GM12878 (cell line): ENCODE measurements at regions not wholly inside any gene's neighbourhood (a gene's known extent, or its start where the extent isn't known, plus 50 kb on each side); places are given as distances from the start of the nearest gene placed in this dataset.

Experiments
- ATAC-seq: fragments of 200-7000 bp; cut with Tn5 transposase; 3 replicates; pipeline ENCODE4 v1.9.1; 2020; ENCODE audit warnings: mild to moderate bottlenecking, moderate library complexity
- BruUV-seq: library from RNA; stranded (reverse); fragments of 400-500 nt; replicated peaks from 2 replicates; lab custom pipeline; 2021; lab: Mats Ljungman, UMichigan
- CTCF ChIA-PET: fragments of 300-600 bp; sonication (Branson Sonifier 250); formaldehyde crosslinking; extraction: SDS; loops from one replicate; lab custom pipeline; 2021; ENCODE audit warnings: inconsistent platforms; lab: Yijun Ruan, JAX
- POLR2A ChIA-PET: fragments of 350-600 bp; formaldehyde crosslinking; extraction: SDS; loops from one replicate; lab custom pipeline; 2021; ENCODE audit warnings: inconsistent platforms; lab: Charles Lee
- RAD21 ChIA-PET: fragments of 300-600 bp; sonication (Branson Sonifier 250); formaldehyde crosslinking; loops from one replicate; lab custom pipeline; 2023; ENCODE audit warnings: antibody characterized with exemption; ENCODE audit not compliant: unreplicated experiment; lab: Charles Lee
- SMC1A ChIA-PET: fragments of 300-600 bp; sonication (Branson Sonifier 250); formaldehyde crosslinking; loops from one replicate; lab custom pipeline; 2023; ENCODE audit not compliant: unreplicated experiment, uncharacterized antibody; lab: Charles Lee
- DNase-seq: peaks from one replicate; pipeline ENCODE4 v3.0.0-alpha.2; 2011; ENCODE audit warnings: low read depth, low spot score
- FAIRE-seq: peaks from 3 replicates; lab custom pipeline; 2011; peaks lifted over from hg19 to GRCh38; lab: Jason Lieb, UNC
- H2AFZ ChIP-seq: 2 replicates; pipeline ENCODE4 v1.6.0; 2011; ENCODE audit warnings: low read depth, low read length, control low read depth; ENCODE audit not compliant: control insufficient read depth
- H3K27ac ChIP-seq: 2 replicates; pipeline ENCODE4 v1.5.1; 2011; ENCODE audit warnings: control low read depth; ENCODE audit not compliant: control insufficient read depth, insufficient read depth
- H3K27me3 ChIP-seq, 2 experiments: replicated peaks in 1 of 2; 2 replicates each; pipeline versions ENCODE4 v1.6.0 to v1.6.1; 2011; ENCODE audit warnings: low read length in 1 of 2; ENCODE audit not compliant: control insufficient read depth in 2 of 2, insufficient read depth in 2 of 2
- H3K36me3 ChIP-seq, 2 experiments: 2 replicates each; pipeline ENCODE4 v1.5.1; 2011; ENCODE audit warnings: low read length in 1 of 2; ENCODE audit not compliant: control insufficient read depth in 2 of 2, insufficient read depth in 2 of 2
- H3K4me1 ChIP-seq: 2 replicates; pipeline ENCODE4 v1.6.1; 2011; ENCODE audit warnings: mild to moderate bottlenecking, low read length, moderate library complexity, mixed read lengths; ENCODE audit not compliant: control insufficient read depth, insufficient read depth
- H3K4me2 ChIP-seq: 2 replicates; pipeline ENCODE4 v1.6.0; 2011; ENCODE audit warnings: control low read depth; ENCODE audit not compliant: control insufficient read depth, insufficient read depth
- H3K4me3 ChIP-seq: fragments of 200-600 bp; sonication (generic); 2 replicates; pipeline ENCODE4 v1.5.1; 2016
- H3K79me2 ChIP-seq: 2 replicates; pipeline ENCODE4 v1.6.0; 2011; ENCODE audit warnings: low read length; ENCODE audit not compliant: control insufficient read depth, insufficient read depth
- H3K9ac ChIP-seq: 2 replicates; pipeline ENCODE4 v1.8.0; 2011; ENCODE audit warnings: low read length, control low read depth, mixed read lengths; ENCODE audit not compliant: control insufficient read depth, insufficient read depth
- H3K9me3 ChIP-seq: replicated peaks from 3 replicates; pipeline ENCODE4 v1.5.1; 2011; ENCODE audit warnings: mild to moderate bottlenecking, low read length; ENCODE audit not compliant: control insufficient read depth, insufficient read depth
- H4K20me1 ChIP-seq: 2 replicates; pipeline ENCODE4 v1.6.0; 2011; ENCODE audit not compliant: control insufficient read depth, insufficient read depth
- ASH2L ChIP-seq: fragments of 300-600, 200-600 bp; sonication (generic); IDR thresholded peaks from 2 replicates; pipeline ENCODE4 v1.6.1; 2017; ENCODE audit warnings: low read depth, mild to moderate bottlenecking, borderline replicate concordance
- BCLAF1 ChIP-seq: fragments of 450-650 bp; IDR thresholded peaks from 2 replicates; pipeline ENCODE4 v1.6.1; 2017; ENCODE audit warnings: antibody characterized with exemption, mild to moderate bottlenecking, moderate library complexity
- CEBPB ChIP-seq, 2 experiments: fragments of 150-350 bp in 1 of 2; IDR thresholded peaks; 2 replicates each; pipeline ENCODE4 v1.6.1; 2012 to 2014; ENCODE audit warnings: low read depth in 2 of 2, low read length in 2 of 2, borderline replicate concordance in 1 of 2, inconsistent platforms in 1 of 2
- CHD2 ChIP-seq: IDR thresholded peaks from 2 replicates; pipeline ENCODE4 v1.6.1; 2011; ENCODE audit warnings: low read depth, low read length, improper control_type of control experiment, borderline replicate concordance
- EED ChIP-seq: sonication (generic); IDR thresholded peaks from 2 replicates; pipeline ENCODE4 v1.6.1; 2016; ENCODE audit warnings: antibody characterized with exemption, low read depth
- NFYA ChIP-seq: IDR thresholded peaks from 2 replicates; pipeline ENCODE4 v1.6.1; 2011; ENCODE audit warnings: low read depth, mild to moderate bottlenecking, low read length, improper control_type of control experiment, borderline replicate concordance
- NR2F1 ChIP-seq: fragments of 450-650 bp; conservative IDR thresholded peaks from 2 replicates; pipeline ENCODE4 v1.6.1; 2017; ENCODE audit warnings: mild to moderate bottlenecking
- WGBS: methylation state at CpG from one replicate; pipeline ENCODE4 v1.1.6; 2016; ENCODE audit warnings: low lambda C conversion rate; ENCODE audit not compliant: insufficient replicate concordance, insufficient coverage; ENCODE audit errors: missing lambda C conversion rate; 5-methylcytosine and 5-hydroxymethylcytosine counted together
- in situ Hi-C: fragments of 300-500 bp; cut with MboI; formaldehyde crosslinking; loops from 9 replicates; pipeline ENCODE4 v1.14.3; 2018; ENCODE audit warnings: mixed read lengths
- intact Hi-C: fragments of 100-400 bp; cut with micrococcal nuclease; formaldehyde crosslinking; loops from one replicate; pipeline ENCODE4 v1.14.2; 2022; ENCODE audit not compliant: unreplicated experiment
- TF ChIP-seq, protein P1 (sequence below): fragments of 450-650 bp; IDR thresholded peaks from 2 replicates; pipeline ENCODE4 v1.6.1; 2014; ENCODE audit warnings: mild to moderate bottlenecking
- TF ChIP-seq, protein P2 (sequence below): fragments of 450-650 bp; conservative IDR thresholded peaks from 2 replicates; pipeline ENCODE4 v1.6.1; 2017; ENCODE audit warnings: mild to moderate bottlenecking, moderate library complexity

- Histone ChIP-seq H3K4me3 (no peak overlapping the region), H3K4me2 (no peak overlapping the region), H3K27me3 (no peaks in the 10 kb centered on the region), H3K4me1 (no peaks in the 10 kb centered on the region), H3K9me3 (no peaks in the 10 kb centered on the region; the same call in 2 of the 3 replicates), H3K27ac (no peak overlapping the region), H4K20me1 (no peaks in the 10 kb centered on the region), H3K9ac (no peak overlapping the region), H3K36me3 (no peaks in the 10 kb centered on the region), H3K79me2 (no peaks in the 10 kb centered on the region), H2AFZ (no peak overlapping the region)
- WGBS: 62% methylated on average over 9 of the region's 9 CpGs
- no TSS peak for BruUV-seq
- FAIRE-seq: no peak
- SMC1A ChIA-PET: interaction anchor here (1.0 kb wide), 1 partner anchor 10 kb away, joined by 3 read pairs; no protein-coding TSS in a partner anchor
- DNase-seq: no peak
- in situ Hi-C loops (no loop called here), intact Hi-C loops (no loop called here)
- CTCF ChIA-PET: no interaction called here
- POLR2A ChIA-PET: no interaction called here
- RAD21 ChIA-PET: no interaction called here
- TF ChIP-seq EED: no peak
- TF ChIP-seq, protein P1, sequence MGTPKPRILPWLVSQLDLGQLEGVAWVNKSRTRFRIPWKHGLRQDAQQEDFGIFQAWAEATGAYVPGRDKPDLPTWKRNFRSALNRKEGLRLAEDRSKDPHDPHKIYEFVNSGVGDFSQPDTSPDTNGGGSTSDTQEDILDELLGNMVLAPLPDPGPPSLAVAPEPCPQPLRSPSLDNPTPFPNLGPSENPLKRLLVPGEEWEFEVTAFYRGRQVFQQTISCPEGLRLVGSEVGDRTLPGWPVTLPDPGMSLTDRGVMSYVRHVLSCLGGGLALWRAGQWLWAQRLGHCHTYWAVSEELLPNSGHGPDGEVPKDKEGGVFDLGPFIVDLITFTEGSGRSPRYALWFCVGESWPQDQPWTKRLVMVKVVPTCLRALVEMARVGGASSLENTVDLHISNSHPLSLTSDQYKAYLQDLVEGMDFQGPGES: no peak
- no peak for TF ChIP-seq NR2F1
- no peak for TF ChIP-seq BCLAF1
- TF ChIP-seq, protein P2, sequence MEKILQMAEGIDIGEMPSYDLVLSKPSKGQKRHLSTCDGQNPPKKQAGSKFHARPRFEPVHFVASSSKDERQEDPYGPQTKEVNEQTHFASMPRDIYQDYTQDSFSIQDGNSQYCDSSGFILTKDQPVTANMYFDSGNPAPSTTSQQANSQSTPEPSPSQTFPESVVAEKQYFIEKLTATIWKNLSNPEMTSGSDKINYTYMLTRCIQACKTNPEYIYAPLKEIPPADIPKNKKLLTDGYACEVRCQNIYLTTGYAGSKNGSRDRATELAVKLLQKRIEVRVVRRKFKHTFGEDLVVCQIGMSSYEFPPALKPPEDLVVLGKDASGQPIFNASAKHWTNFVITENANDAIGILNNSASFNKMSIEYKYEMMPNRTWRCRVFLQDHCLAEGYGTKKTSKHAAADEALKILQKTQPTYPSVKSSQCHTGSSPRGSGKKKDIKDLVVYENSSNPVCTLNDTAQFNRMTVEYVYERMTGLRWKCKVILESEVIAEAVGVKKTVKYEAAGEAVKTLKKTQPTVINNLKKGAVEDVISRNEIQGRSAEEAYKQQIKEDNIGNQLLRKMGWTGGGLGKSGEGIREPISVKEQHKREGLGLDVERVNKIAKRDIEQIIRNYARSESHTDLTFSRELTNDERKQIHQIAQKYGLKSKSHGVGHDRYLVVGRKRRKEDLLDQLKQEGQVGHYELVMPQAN: no peak
- no peak for TF ChIP-seq CEBPB (IDR thresholded peaks at IDR 0.05; ENCODE audit: borderline replicate concordance in 1 of 2, low read depth in 2 of 2, low read length in 2 of 2)
- no peak for TF ChIP-seq CHD2
- no peak for TF ChIP-seq ASH2L
- no peak for TF ChIP-seq NFYA
- no peak for ATAC-seq
Observed at GRCh38 chr20:61191096-61191495, 61.0 kb upstream of the CDH4 start.
